ENCODE measurements at regions not wholly inside any gene's neighbourhood (a gene's known extent, or its start where the extent isn't known, plus 50 kb on each side); places are given as distances from the start of the nearest gene placed in this dataset.

DNA sequence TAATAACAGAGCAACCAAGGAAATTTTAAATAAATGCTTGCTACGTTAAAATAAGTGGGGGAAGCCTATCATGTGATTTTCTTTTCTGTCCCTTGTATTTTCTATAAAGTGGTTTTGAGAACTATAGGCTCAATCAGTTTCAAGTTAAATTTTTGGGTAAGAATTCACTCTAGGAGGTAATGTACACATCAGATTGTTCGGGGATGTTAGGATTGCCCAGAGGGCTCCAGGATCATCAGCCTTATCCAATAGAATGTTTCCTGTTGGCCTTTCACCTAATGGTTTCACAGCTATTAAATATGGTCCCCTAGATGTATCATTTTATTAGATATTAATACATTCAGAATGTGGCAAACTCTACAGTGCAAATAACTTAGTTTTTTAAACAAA is 438.4 kb upstream of the NPVF start:
- H3F3A ChIP-seq (ENCODE audit: insufficient read depth, low read length, poor library complexity, severe bottlenecking), result no peaks in the 10 kb centered on the region
- H3K4me2 ChIP-seq (ENCODE audit: low read length), result no peak overlapping the region
- H3K9me2 ChIP-seq (ENCODE audit: insufficient read depth, low read length), result no peaks in the 10 kb centered on the region
- H2AFZ ChIP-seq (ENCODE audit: low read depth, low read length), result no peak overlapping the region
- no peak overlapping the region for H3K27ac ChIP-seq (ENCODE audit: low read length)
- H3K36me3 ChIP-seq (ENCODE audit: insufficient read depth, low read length), result no peaks in the 10 kb centered on the region
- no peaks in the 10 kb centered on the region for H3K79me2 ChIP-seq (replicated peaks; ENCODE audit: insufficient read depth, low read length)
- no peak for TF ChIP-seq MXI1 (conservative IDR thresholded peaks at IDR 0.05; ENCODE audit: poor library complexity, severe bottlenecking)
- TF ChIP-seq POLR2AphosphoS5 (IDR thresholded peaks at IDR 0.05), result no peak
- TF ChIP-seq, protein P1, sequence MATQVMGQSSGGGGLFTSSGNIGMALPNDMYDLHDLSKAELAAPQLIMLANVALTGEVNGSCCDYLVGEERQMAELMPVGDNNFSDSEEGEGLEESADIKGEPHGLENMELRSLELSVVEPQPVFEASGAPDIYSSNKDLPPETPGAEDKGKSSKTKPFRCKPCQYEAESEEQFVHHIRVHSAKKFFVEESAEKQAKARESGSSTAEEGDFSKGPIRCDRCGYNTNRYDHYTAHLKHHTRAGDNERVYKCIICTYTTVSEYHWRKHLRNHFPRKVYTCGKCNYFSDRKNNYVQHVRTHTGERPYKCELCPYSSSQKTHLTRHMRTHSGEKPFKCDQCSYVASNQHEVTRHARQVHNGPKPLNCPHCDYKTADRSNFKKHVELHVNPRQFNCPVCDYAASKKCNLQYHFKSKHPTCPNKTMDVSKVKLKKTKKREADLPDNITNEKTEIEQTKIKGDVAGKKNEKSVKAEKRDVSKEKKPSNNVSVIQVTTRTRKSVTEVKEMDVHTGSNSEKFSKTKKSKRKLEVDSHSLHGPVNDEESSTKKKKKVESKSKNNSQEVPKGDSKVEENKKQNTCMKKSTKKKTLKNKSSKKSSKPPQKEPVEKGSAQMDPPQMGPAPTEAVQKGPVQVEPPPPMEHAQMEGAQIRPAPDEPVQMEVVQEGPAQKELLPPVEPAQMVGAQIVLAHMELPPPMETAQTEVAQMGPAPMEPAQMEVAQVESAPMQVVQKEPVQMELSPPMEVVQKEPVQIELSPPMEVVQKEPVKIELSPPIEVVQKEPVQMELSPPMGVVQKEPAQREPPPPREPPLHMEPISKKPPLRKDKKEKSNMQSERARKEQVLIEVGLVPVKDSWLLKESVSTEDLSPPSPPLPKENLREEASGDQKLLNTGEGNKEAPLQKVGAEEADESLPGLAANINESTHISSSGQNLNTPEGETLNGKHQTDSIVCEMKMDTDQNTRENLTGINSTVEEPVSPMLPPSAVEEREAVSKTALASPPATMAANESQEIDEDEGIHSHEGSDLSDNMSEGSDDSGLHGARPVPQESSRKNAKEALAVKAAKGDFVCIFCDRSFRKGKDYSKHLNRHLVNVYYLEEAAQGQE (IDR thresholded peaks at IDR 0.05; ENCODE audit: borderline replicate concordance), result no peak
- no peak for TF ChIP-seq EZH2 (IDR thresholded peaks at IDR 0.05; ENCODE audit: borderline replicate concordance, insufficient read depth, low read length, poor library complexity, severe bottlenecking)
- no peak for TF ChIP-seq SMC3 (conservative IDR thresholded peaks at IDR 0.05; ENCODE audit: poor library complexity)
- TF ChIP-seq, protein P2, sequence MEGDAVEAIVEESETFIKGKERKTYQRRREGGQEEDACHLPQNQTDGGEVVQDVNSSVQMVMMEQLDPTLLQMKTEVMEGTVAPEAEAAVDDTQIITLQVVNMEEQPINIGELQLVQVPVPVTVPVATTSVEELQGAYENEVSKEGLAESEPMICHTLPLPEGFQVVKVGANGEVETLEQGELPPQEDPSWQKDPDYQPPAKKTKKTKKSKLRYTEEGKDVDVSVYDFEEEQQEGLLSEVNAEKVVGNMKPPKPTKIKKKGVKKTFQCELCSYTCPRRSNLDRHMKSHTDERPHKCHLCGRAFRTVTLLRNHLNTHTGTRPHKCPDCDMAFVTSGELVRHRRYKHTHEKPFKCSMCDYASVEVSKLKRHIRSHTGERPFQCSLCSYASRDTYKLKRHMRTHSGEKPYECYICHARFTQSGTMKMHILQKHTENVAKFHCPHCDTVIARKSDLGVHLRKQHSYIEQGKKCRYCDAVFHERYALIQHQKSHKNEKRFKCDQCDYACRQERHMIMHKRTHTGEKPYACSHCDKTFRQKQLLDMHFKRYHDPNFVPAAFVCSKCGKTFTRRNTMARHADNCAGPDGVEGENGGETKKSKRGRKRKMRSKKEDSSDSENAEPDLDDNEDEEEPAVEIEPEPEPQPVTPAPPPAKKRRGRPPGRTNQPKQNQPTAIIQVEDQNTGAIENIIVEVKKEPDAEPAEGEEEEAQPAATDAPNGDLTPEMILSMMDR (IDR thresholded peaks at IDR 0.05; ENCODE audit: poor library complexity, severe bottlenecking), result no peak
- no peak for TF ChIP-seq TAF1 (IDR thresholded peaks at IDR 0.05; ENCODE audit: low read depth)
- no peak for TF ChIP-seq EP300 (conservative IDR thresholded peaks at IDR 0.05; ENCODE audit: poor library complexity, severe bottlenecking)
- no peak for TF ChIP-seq RAD21 (conservative IDR thresholded peaks at IDR 0.05)
- H3K9me3 ChIP-seq (ENCODE audit: low read length), result no peaks in the 10 kb centered on the region
- H3K27me3 ChIP-seq (ENCODE audit: insufficient read depth, low read depth, low read length), result no peaks in the 10 kb centered on the region
- H3K9ac ChIP-seq (ENCODE audit: low read length), result no peak overlapping the region
- H3K4me3 ChIP-seq (ENCODE audit: low read length), result no peak overlapping the region
- H4K20me1 ChIP-seq (ENCODE audit: insufficient read depth), result no peaks in the 10 kb centered on the region

DNA sequence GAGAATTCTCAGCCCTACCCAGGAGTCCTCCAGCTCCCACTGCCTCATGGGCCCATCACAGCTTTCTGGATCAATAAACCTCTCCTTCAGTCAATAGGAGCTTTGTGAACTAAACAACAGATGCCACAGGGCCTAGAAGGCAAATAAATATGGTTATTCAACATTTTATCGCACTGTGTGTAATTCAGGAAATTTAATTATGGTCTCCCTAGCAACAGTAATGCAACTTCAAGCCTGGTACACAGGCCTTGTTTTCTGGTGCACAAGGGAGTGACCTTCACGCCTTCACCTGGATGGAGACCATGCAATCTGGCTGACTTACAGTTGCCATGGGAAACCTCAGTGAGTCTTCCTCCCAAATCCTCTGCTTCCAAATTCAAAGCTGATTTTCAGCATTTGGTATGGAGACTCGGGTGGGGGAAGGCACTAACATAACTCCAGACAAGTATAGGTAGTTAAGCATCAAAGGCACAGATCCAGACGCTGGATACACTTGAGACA is 441.0 kb upstream of the NPVF start:
- Histone ChIP-seq H3K79me2 (replicated peaks; ENCODE audit: insufficient read depth, low read length) (no peaks in the 10 kb centered on the region), H3K27ac (ENCODE audit: low read length) (no peak overlapping the region), H3K9ac (ENCODE audit: low read length) (no peak overlapping the region), H3K4me3 (ENCODE audit: low read length) (no peak overlapping the region), H3K9me2 (ENCODE audit: insufficient read depth, low read length) (no peaks in the 10 kb centered on the region), H3K27me3 (ENCODE audit: insufficient read depth, low read depth, low read length) (no peaks in the 10 kb centered on the region), H3F3A (ENCODE audit: insufficient read depth, low read length, poor library complexity, severe bottlenecking) (no peaks in the 10 kb centered on the region), H3K36me3 (ENCODE audit: insufficient read depth, low read length) (no peaks in the 10 kb centered on the region), H3K9me3 (ENCODE audit: low read length) (no peaks in the 10 kb centered on the region), H3K4me2 (ENCODE audit: low read length) (no peak overlapping the region), H4K20me1 (ENCODE audit: insufficient read depth) (no peaks in the 10 kb centered on the region), H2AFZ (ENCODE audit: low read depth, low read length) (no peak overlapping the region)
- TF ChIP-seq POLR2AphosphoS5 (IDR thresholded peaks at IDR 0.05) (no peak), EP300 (conservative IDR thresholded peaks at IDR 0.05; ENCODE audit: poor library complexity, severe bottlenecking) (no peak), EZH2 (IDR thresholded peaks at IDR 0.05; ENCODE audit: borderline replicate concordance, insufficient read depth, low read length, poor library complexity, severe bottlenecking) (no peak), TAF1 (IDR thresholded peaks at IDR 0.05; ENCODE audit: low read depth) (no peak), SMC3 (conservative IDR thresholded peaks at IDR 0.05; ENCODE audit: poor library complexity) (no peak), MXI1 (conservative IDR thresholded peaks at IDR 0.05; ENCODE audit: poor library complexity, severe bottlenecking) (no peak), RAD21 (conservative IDR thresholded peaks at IDR 0.05) (no peak)
- TF ChIP-seq, protein P1 (IDR thresholded peaks at IDR 0.05; ENCODE audit: borderline replicate concordance), result no peak
- TF ChIP-seq, protein P2 (IDR thresholded peaks at IDR 0.05; ENCODE audit: poor library complexity, severe bottlenecking), result no peak

Measured in neural cell (in vitro differentiated cells).